ENCODE measurements at regions not wholly inside any gene's neighbourhood (a gene's known extent, or its start where the extent isn't known, plus 50 kb on each side); places are given as distances from the start of the nearest gene placed in this dataset.

DNA sequence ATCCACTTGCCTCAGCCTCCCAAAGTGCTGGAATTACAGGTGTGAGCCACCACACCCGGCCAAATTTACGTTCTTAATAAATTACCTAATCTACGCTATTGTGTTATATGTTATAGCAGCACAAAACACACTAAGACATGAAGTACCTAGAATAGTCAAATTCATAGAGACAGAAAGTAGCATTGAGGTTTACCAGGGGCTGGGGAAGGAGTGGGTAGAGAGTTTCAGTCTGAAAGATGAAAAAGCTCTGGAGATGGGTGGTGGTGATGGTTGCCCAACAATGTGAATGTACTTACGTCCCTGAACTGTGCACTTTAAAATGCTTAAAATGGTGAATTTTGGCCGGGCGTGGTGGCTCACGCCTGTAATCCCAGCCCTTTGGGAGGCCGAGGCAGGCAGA is 65.7 kb upstream of the NUP50 start:
- H2AFZ ChIP-seq (ENCODE audit: low read depth, low read length): no peak overlapping the region
- no peak for FAIRE-seq
- no peak overlapping the region for H3K9ac ChIP-seq (ENCODE audit: low read length)
- H3K4me2 ChIP-seq (ENCODE audit: low read length): no peak overlapping the region
- Mint-ChIP-seq H3K27me3 (ENCODE audit: low read depth, unreplicated experiment) (peaks cover 47% of the 10 kb centered on the region), H3K27ac (ENCODE audit: unreplicated experiment) (no peak overlapping the region), H3K4me3 (ENCODE audit: unreplicated experiment) (no peak overlapping the region), H3K36me3 (ENCODE audit: low read depth, unreplicated experiment) (no peaks in the 10 kb centered on the region), H3K4me1 (ENCODE audit: low read depth, unreplicated experiment) (peaks cover 4% of the 10 kb centered on the region), H3K9me3 (ENCODE audit: unreplicated experiment) (no peaks in the 10 kb centered on the region)
- no peak for TF ChIP-seq EZH2 (IDR thresholded peaks at IDR 0.05; ENCODE audit: insufficient read depth, low read length)
- TF ChIP-seq, protein P1, sequence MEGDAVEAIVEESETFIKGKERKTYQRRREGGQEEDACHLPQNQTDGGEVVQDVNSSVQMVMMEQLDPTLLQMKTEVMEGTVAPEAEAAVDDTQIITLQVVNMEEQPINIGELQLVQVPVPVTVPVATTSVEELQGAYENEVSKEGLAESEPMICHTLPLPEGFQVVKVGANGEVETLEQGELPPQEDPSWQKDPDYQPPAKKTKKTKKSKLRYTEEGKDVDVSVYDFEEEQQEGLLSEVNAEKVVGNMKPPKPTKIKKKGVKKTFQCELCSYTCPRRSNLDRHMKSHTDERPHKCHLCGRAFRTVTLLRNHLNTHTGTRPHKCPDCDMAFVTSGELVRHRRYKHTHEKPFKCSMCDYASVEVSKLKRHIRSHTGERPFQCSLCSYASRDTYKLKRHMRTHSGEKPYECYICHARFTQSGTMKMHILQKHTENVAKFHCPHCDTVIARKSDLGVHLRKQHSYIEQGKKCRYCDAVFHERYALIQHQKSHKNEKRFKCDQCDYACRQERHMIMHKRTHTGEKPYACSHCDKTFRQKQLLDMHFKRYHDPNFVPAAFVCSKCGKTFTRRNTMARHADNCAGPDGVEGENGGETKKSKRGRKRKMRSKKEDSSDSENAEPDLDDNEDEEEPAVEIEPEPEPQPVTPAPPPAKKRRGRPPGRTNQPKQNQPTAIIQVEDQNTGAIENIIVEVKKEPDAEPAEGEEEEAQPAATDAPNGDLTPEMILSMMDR (IDR thresholded peaks at IDR 0.05; ENCODE audit: insufficient read depth, low read depth, low read length): no peak
- H3K79me2 ChIP-seq (ENCODE audit: insufficient read depth, low read length): no peaks in the 10 kb centered on the region
- H3K27me3 ChIP-seq (ENCODE audit: insufficient read depth, low read length): peaks cover 8% of the 10 kb centered on the region
- no peaks in the 10 kb centered on the region for H3K4me1 ChIP-seq (ENCODE audit: insufficient read depth, low read length)
- H3K4me3 ChIP-seq (ENCODE audit: insufficient read depth, low read depth, low read length): no peak overlapping the region
- no peaks in the 10 kb centered on the region for H4K20me1 ChIP-seq (ENCODE audit: insufficient read depth, low read length)
- no peak overlapping the region for H3K27ac ChIP-seq (ENCODE audit: low read depth, low read length)
- DNase-seq (ENCODE audit: low read depth): no peak
- no peaks in the 10 kb centered on the region for H3K9me3 ChIP-seq (ENCODE audit: insufficient read depth, low read depth, low read length)
- H3K36me3 ChIP-seq (ENCODE audit: insufficient read depth, low read length): no peaks in the 10 kb centered on the region

DNA sequence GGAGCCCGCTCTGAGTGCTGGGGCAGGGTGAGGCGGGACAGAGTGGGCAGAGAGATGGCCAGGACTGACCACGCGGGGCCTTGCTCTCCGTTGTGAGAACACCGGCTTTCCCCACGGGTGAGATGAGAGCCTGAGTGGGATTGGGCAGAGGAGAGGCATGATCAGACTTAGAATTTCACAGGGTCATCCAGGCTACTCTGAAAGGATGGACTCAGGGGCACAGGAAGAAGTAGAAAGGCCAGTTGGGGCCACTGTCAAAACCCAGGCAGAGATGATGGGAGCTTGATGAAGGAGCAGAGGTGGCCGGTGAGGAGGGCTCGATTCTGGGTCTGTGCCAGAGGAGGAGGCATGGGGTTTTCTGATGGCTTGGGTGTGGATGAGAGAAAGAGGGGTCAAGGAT is 63.8 kb upstream of the NUP50 start:
- no peaks in the 10 kb centered on the region for H3K9me3 ChIP-seq (ENCODE audit: insufficient read depth, low read depth, low read length)
- Mint-ChIP-seq H3K27ac (ENCODE audit: unreplicated experiment) (no peak overlapping the region), H3K36me3 (ENCODE audit: low read depth, unreplicated experiment) (no peaks in the 10 kb centered on the region), H3K27me3 (ENCODE audit: low read depth, unreplicated experiment) (peaks cover 44% of the 10 kb centered on the region), H3K4me3 (ENCODE audit: unreplicated experiment) (no peak overlapping the region), H3K4me1 (ENCODE audit: low read depth, unreplicated experiment) (peaks cover under 1% of the 10 kb centered on the region), H3K9me3 (ENCODE audit: unreplicated experiment) (no peaks in the 10 kb centered on the region)
- DNase-seq (ENCODE audit: low read depth) (no peak), FAIRE-seq (no peak)
- no peak for TF ChIP-seq EZH2 (IDR thresholded peaks at IDR 0.05; ENCODE audit: insufficient read depth, low read length)
- TF ChIP-seq, protein P1 (IDR thresholded peaks at IDR 0.05; ENCODE audit: insufficient read depth, low read depth, low read length): no peak
- no peak overlapping the region for H3K4me3 ChIP-seq (ENCODE audit: insufficient read depth, low read depth, low read length)
- H3K4me1 ChIP-seq (ENCODE audit: insufficient read depth, low read length): peaks cover 3% of the 10 kb centered on the region
- no peaks in the 10 kb centered on the region for H3K36me3 ChIP-seq (ENCODE audit: insufficient read depth, low read length)
- no peak overlapping the region for H2AFZ ChIP-seq (ENCODE audit: low read depth, low read length)
- H4K20me1 ChIP-seq (ENCODE audit: insufficient read depth, low read length): no peaks in the 10 kb centered on the region
- H3K4me2 ChIP-seq (ENCODE audit: low read length): no peak overlapping the region
- no peaks in the 10 kb centered on the region for H3K79me2 ChIP-seq (ENCODE audit: insufficient read depth, low read length)
- H3K27me3 ChIP-seq (ENCODE audit: insufficient read depth, low read length): peaks cover 8% of the 10 kb centered on the region
- H3K27ac ChIP-seq (ENCODE audit: low read depth, low read length): no peak overlapping the region
- no peak overlapping the region for H3K9ac ChIP-seq (ENCODE audit: low read length)

DNA sequence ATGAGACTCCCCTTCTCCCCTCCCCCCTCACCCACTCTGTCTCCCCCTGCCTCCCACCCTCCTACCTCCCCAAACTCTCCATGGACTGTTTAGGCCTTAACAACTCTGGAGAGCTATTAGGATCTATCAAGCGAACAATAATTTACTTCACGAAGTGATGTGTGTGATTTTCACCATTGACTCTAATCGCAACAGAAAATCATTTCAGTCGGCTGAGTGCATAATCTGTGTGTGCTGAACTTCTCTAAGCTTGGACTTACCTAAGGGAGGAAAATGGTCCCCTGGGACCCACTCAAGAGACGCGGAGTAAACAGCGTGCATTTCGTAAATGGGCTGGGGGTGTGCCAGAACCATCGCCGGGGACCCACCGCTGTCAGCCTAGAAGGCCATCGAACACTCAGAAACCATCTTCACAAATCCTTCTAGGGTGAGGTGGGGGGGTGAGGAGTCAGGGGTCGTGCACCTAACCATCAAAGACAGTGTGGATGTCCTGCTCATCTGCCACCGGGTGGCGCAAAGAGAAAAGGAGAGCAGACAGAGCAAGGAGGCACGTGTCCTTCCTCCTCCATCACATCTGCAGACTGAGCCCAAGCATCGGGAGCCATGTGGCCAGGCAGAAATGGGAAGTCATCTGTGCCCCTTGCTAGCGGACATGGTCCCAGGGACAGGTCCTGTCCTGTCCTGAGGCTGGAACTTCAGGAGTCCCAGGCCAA is 62.1 kb upstream of the NUP50 start:
- no peak overlapping the region for H3K4me2 ChIP-seq (ENCODE audit: low read length)
- H3K27ac Mint-ChIP-seq (ENCODE audit: unreplicated experiment): no peak overlapping the region
- no peak overlapping the region for H3K27ac ChIP-seq (ENCODE audit: low read depth, low read length)
- no peaks in the 10 kb centered on the region for H4K20me1 ChIP-seq (ENCODE audit: insufficient read depth, low read length)
- no peaks in the 10 kb centered on the region for H3K9me3 Mint-ChIP-seq (ENCODE audit: unreplicated experiment)
- TF ChIP-seq, protein P1 (IDR thresholded peaks at IDR 0.05; ENCODE audit: insufficient read depth, low read depth, low read length): peak; percentile 46
- no peak for TF ChIP-seq EZH2 (IDR thresholded peaks at IDR 0.05; ENCODE audit: insufficient read depth, low read length)
- H3K36me3 ChIP-seq (ENCODE audit: insufficient read depth, low read length): no peaks in the 10 kb centered on the region
- no peak overlapping the region for H3K9ac ChIP-seq (ENCODE audit: low read length)
- H3K4me3 Mint-ChIP-seq (ENCODE audit: unreplicated experiment): no peak overlapping the region
- no peaks in the 10 kb centered on the region for H3K79me2 ChIP-seq (ENCODE audit: insufficient read depth, low read length)
- peaks cover 8% of the 10 kb centered on the region for H3K27me3 ChIP-seq (ENCODE audit: insufficient read depth, low read length)
- FAIRE-seq (no peak), DNase-seq (ENCODE audit: low read depth) (peak; percentile 33)
- H3K4me1 Mint-ChIP-seq (ENCODE audit: low read depth, unreplicated experiment): no peaks in the 10 kb centered on the region
- no peak overlapping the region for H3K4me3 ChIP-seq (ENCODE audit: insufficient read depth, low read depth, low read length)
- H3K36me3 Mint-ChIP-seq (ENCODE audit: low read depth, unreplicated experiment): no peaks in the 10 kb centered on the region
- H2AFZ ChIP-seq (ENCODE audit: low read depth, low read length): no peak overlapping the region
- H3K4me1 ChIP-seq (ENCODE audit: insufficient read depth, low read length): peaks cover 7% of the 10 kb centered on the region
- peaks cover 52% of the 10 kb centered on the region for H3K27me3 Mint-ChIP-seq (ENCODE audit: low read depth, unreplicated experiment)
- H3K9me3 ChIP-seq (ENCODE audit: insufficient read depth, low read depth, low read length): no peaks in the 10 kb centered on the region
